ENCODE measurements at regions not wholly inside any gene's neighbourhood (a gene's known extent, or its start where the extent isn't known, plus 50 kb on each side); places are given as distances from the start of the nearest gene placed in this dataset.

- Mint-ChIP-seq H3K4me3 (no peak overlapping the region), H3K9me3 (peaks cover 14 to 39% of the 10 kb centered on the region in 2 experiments; a peak in 4 of 5 replicates), H3K27me3 (ENCODE audit: low read depth) (peaks cover 3% of the 10 kb centered on the region; the same call in 1 of the 2 replicates), H3K27ac (no peak overlapping the region), H3K36me3 (ENCODE audit: insufficient read depth in 1 of 3, low read depth in 3 of 3) (peaks cover 16 to 21% (median 17%) of the 10 kb centered on the region in 3 experiments), H3K4me1 (no peaks in the 10 kb centered on the region)
- H2BK120ac ChIP-seq (ENCODE audit: low read depth, low read length, poor library complexity, severe bottlenecking) = no peak overlapping the region
- no peak overlapping the region for H4K8ac ChIP-seq (replicated peaks; ENCODE audit: insufficient read length, low read depth, low read length)
- no peaks in the 10 kb centered on the region for H3K79me1 ChIP-seq (ENCODE audit: insufficient read depth, low read depth, low read length, poor library complexity, severe bottlenecking)
- no peak for DNase-seq
- H3K27me3 ChIP-seq (ENCODE audit: insufficient read depth, low read length) = no peaks in the 10 kb centered on the region
- H2AK5ac ChIP-seq (ENCODE audit: insufficient read length, low read length) = no peak overlapping the region
- no peak overlapping the region for H3K27ac ChIP-seq (ENCODE audit: insufficient read length, low read depth, low read length)
- H2BK15ac ChIP-seq (ENCODE audit: low read depth, low read length) = no peak overlapping the region
- H3K18ac ChIP-seq (ENCODE audit: insufficient read length, low read depth, low read length) = no peak overlapping the region
- no peak for TF ChIP-seq CTCF (conservative IDR thresholded peaks at IDR 0.05)
- H2BK20ac ChIP-seq (ENCODE audit: low read depth, low read length, poor library complexity, severe bottlenecking) = no peak overlapping the region
- no peak overlapping the region for H3K14ac ChIP-seq (ENCODE audit: insufficient read depth, low read length)
- no peak overlapping the region for H3K9ac ChIP-seq (ENCODE audit: extremely low read depth, insufficient read length, low read length)
- H3K4me2 ChIP-seq (ENCODE audit: insufficient read depth, insufficient read length, low read length) = no peak overlapping the region
- no peaks in the 10 kb centered on the region for H3K4me1 ChIP-seq (ENCODE audit: insufficient read depth, low read length)
- no peak overlapping the region for H2BK12ac ChIP-seq (ENCODE audit: insufficient read length, low read depth, low read length)
- H3K23me2 ChIP-seq (ENCODE audit: insufficient read length, low read depth, low read length, poor library complexity, severe bottlenecking) = no peaks in the 10 kb centered on the region
- H4K20me1 ChIP-seq (ENCODE audit: control insufficient read depth, insufficient read depth, insufficient read length) = no peaks in the 10 kb centered on the region
- H3K56ac ChIP-seq (ENCODE audit: insufficient read length, low read depth, low read length) = no peak overlapping the region
- H2BK5ac ChIP-seq (ENCODE audit: insufficient read length, low read length) = no peak overlapping the region
- H4K5ac ChIP-seq (ENCODE audit: insufficient read length, low read depth, low read length) = no peak overlapping the region
- H3K23ac ChIP-seq (ENCODE audit: insufficient read length, low read depth, low read length) = no peak overlapping the region
- no peak overlapping the region for H4K91ac ChIP-seq (ENCODE audit: insufficient read length, low read depth, low read length)
- H3K9me3 ChIP-seq (ENCODE audit: control insufficient read depth, low read depth, low read length) = no peaks in the 10 kb centered on the region
- no peak overlapping the region for H2AFZ ChIP-seq (ENCODE audit: low read length)
- WGBS (ENCODE audit: extremely low coverage, insufficient read length, low lambda C conversion rate) = no CpG with 5 or more reads among the region's 1 CpG
- no peak overlapping the region for H3T11ph ChIP-seq (ENCODE audit: low read length)
- no peak overlapping the region for H3K4ac ChIP-seq (ENCODE audit: low read depth, low read length)
- H3K79me2 ChIP-seq (ENCODE audit: insufficient read depth, low read length) = no peaks in the 10 kb centered on the region
Measured at GRCh38 chr2:150900913-150901312, 360.8 kb downstream of the RBM43 start.

Measured in H9 (cell line).